ENCODE measurements at regions not wholly inside any gene's neighbourhood (a gene's known extent, or its start where the extent isn't known, plus 50 kb on each side); places are given as distances from the start of the nearest gene placed in this dataset.

- no peaks in the 10 kb centered on the region for H4K20me1 ChIP-seq (ENCODE audit: control insufficient read depth, extremely low read depth, insufficient read depth, low read length)
- H3K4me2 ChIP-seq (ENCODE audit: extremely low read depth, insufficient read depth, low read length): no peak within 1 kb of the TSS
- no peak within 1 kb of the TSS for H2AFZ ChIP-seq (ENCODE audit: low read length)
- H3K36me3 ChIP-seq (ENCODE audit: control insufficient read depth, insufficient read depth, low read length): no peaks in the 10 kb centered on the region
- no peaks in the 10 kb centered on the region for H3K79me2 ChIP-seq (ENCODE audit: control insufficient read depth, insufficient read depth, low read length)
- H3K27ac ChIP-seq (ENCODE audit: insufficient read depth, low read length): no peak within 1 kb of the TSS
- TF ChIP-seq CTCF (conservative IDR thresholded peaks at IDR 0.05 in 1 of 2, IDR thresholded peaks at IDR 0.05 in 1 of 2; ENCODE audit: low read depth in 1 of 2, low read length in 2 of 2) (no peak), EZH2 (IDR thresholded peaks at IDR 0.05; ENCODE audit: low read length, missing control alignments) (no peak)
- H3K9me3 ChIP-seq (ENCODE audit: control insufficient read depth, insufficient read depth, low read depth, low read length): no peaks in the 10 kb centered on the region
- H3K27me3 ChIP-seq (ENCODE audit: control insufficient read depth, insufficient read depth, low read length): no peaks in the 10 kb centered on the region
- H3K4me1 ChIP-seq (ENCODE audit: control insufficient read depth, extremely low read depth, insufficient read depth, low read length): no peaks in the 10 kb centered on the region
- DNase-seq (ENCODE audit: low read depth in 2 of 2): no peak
- no peak within 1 kb of the TSS for H3K9ac ChIP-seq (ENCODE audit: insufficient read depth, low read length)
- H3K4me3 ChIP-seq (replicated peaks in 1 of 4; ENCODE audit: control extremely low read depth in 1 of 4, insufficient read depth in 1 of 4, low read depth in 3 of 4, low read length in 4 of 4): no peak within 1 kb of the TSS
Measured at GRCh38 chrX:124963717-124964116, 356.0 kb upstream of the TEX13C start, which contains the start of gene TENM1. TENM1 (minus strand) TSS chrX:124963817.

- DNase-seq (ENCODE audit: low read depth in 2 of 2): no peak
- Histone ChIP-seq H3K27ac (ENCODE audit: insufficient read depth, low read length) (no peak overlapping the region), H3K79me2 (ENCODE audit: control insufficient read depth, insufficient read depth, low read length) (no peaks in the 10 kb centered on the region), H3K27me3 (ENCODE audit: control insufficient read depth, insufficient read depth, low read length) (no peaks in the 10 kb centered on the region), H2AFZ (ENCODE audit: low read length) (no peak overlapping the region), H3K4me2 (ENCODE audit: extremely low read depth, insufficient read depth, low read length) (no peak overlapping the region), H3K9me3 (ENCODE audit: control insufficient read depth, insufficient read depth, low read depth, low read length) (no peaks in the 10 kb centered on the region), H3K4me3 (replicated peaks in 1 of 4; ENCODE audit: control extremely low read depth in 1 of 4, insufficient read depth in 1 of 4, low read depth in 3 of 4, low read length in 4 of 4) (no peak overlapping the region), H3K4me1 (ENCODE audit: control insufficient read depth, extremely low read depth, insufficient read depth, low read length) (no peaks in the 10 kb centered on the region), H4K20me1 (ENCODE audit: control insufficient read depth, extremely low read depth, insufficient read depth, low read length) (no peaks in the 10 kb centered on the region), H3K9ac (ENCODE audit: insufficient read depth, low read length) (no peak overlapping the region), H3K36me3 (ENCODE audit: control insufficient read depth, insufficient read depth, low read length) (no peaks in the 10 kb centered on the region)
- TF ChIP-seq CTCF (conservative IDR thresholded peaks at IDR 0.05 in 1 of 2, IDR thresholded peaks at IDR 0.05 in 1 of 2; ENCODE audit: low read depth in 1 of 2, low read length in 2 of 2) (no peak), EZH2 (IDR thresholded peaks at IDR 0.05; ENCODE audit: low read length, missing control alignments) (no peak)
Measured at GRCh38 chrX:124975456-124975855, 344.2 kb upstream of the TEX13C start.

GRCh38 chrX:124981420-124981819, 338.3 kb upstream of the TEX13C start:
- H3K4me3 ChIP-seq (replicated peaks in 1 of 4; ENCODE audit: control extremely low read depth in 1 of 4, insufficient read depth in 1 of 4, low read depth in 3 of 4, low read length in 4 of 4): no peak overlapping the region

More at GRCh38 chrX:124981420-124981819, 338.3 kb upstream of the TEX13C start:
- Histone ChIP-seq H3K79me2 (ENCODE audit: control insufficient read depth, insufficient read depth, low read length) (no peaks in the 10 kb centered on the region), H2AFZ (ENCODE audit: low read length) (no peak overlapping the region), H3K9ac (ENCODE audit: insufficient read depth, low read length) (no peak overlapping the region), H3K27ac (ENCODE audit: insufficient read depth, low read length) (no peak overlapping the region), H3K36me3 (ENCODE audit: control insufficient read depth, insufficient read depth, low read length) (no peaks in the 10 kb centered on the region), H3K4me1 (ENCODE audit: control insufficient read depth, extremely low read depth, insufficient read depth, low read length) (no peaks in the 10 kb centered on the region), H3K27me3 (ENCODE audit: control insufficient read depth, insufficient read depth, low read length) (no peaks in the 10 kb centered on the region), H3K9me3 (ENCODE audit: control insufficient read depth, insufficient read depth, low read depth, low read length) (no peaks in the 10 kb centered on the region), H3K4me2 (ENCODE audit: extremely low read depth, insufficient read depth, low read length) (no peak overlapping the region), H4K20me1 (ENCODE audit: control insufficient read depth, extremely low read depth, insufficient read depth, low read length) (no peaks in the 10 kb centered on the region)
- TF ChIP-seq EZH2 (IDR thresholded peaks at IDR 0.05; ENCODE audit: low read length, missing control alignments) (no peak), CTCF (conservative IDR thresholded peaks at IDR 0.05 in 1 of 2, IDR thresholded peaks at IDR 0.05 in 1 of 2; ENCODE audit: low read depth in 1 of 2, low read length in 2 of 2) (no peak)
- no peak for DNase-seq (ENCODE audit: low read depth in 2 of 2)

All from fibroblast of lung (primary cell).